ENCODE measurements at regions not wholly inside any gene's neighbourhood (a gene's known extent, or its start where the extent isn't known, plus 50 kb on each side); places are given as distances from the start of the nearest gene placed in this dataset.

- TF ChIP-seq CTCF (conservative IDR thresholded peaks at IDR 0.05 in 1 of 2, IDR thresholded peaks at IDR 0.05 in 1 of 2; ENCODE audit: extremely low read depth in 1 of 2, insufficient read depth in 1 of 2, low read depth in 1 of 2, low read length in 2 of 2) (no peak), EZH2 (IDR thresholded peaks at IDR 0.05; ENCODE audit: borderline replicate concordance, low read length) (no peak)
These were observed 126.9 kb upstream of the NCK2 start for GRCh38 chr2:105617631-105618350.
